Thoracic aorta (tissue), 2 donors: ENCODE measurements at regions not wholly inside any gene's neighbourhood (a gene's known extent, or its start where the extent isn't known, plus 50 kb on each side); places are given as distances from the start of the nearest gene placed in this dataset.
"Not testable (repeated sequence)": the region's sequence is repeated elsewhere in the genome, so short reads cannot be mapped to it uniquely, and the experiment has no call there.

ENCODE experiments used
- ATAC-seq: fragments of 150-250 bp; one replicate; pipeline ENCODE4 v1.8.0; 2017; ENCODE audit warnings: low read depth; ENCODE audit not compliant: insufficient number of reproducible peaks, low FRiP score
- DNase-seq: peaks from one replicate; pipeline ENCODE4 v3.0.0-alpha.2; 2020; ENCODE audit warnings: low spot score
- H3K27ac ChIP-seq, 2 donors: fragments of 200-600 bp; sonication (generic); 1 replicate in 1 of 2; 2 replicates in 1 of 2; pipeline ENCODE4 v1.5.1; 2016; ENCODE audit warnings: mild to moderate bottlenecking in 2 of 2, moderate library complexity in 2 of 2
- H3K27me3 ChIP-seq: fragments of 200-600 bp; sonication (generic); replicated peaks from 2 replicates; pipeline ENCODE4 v1.6.0; 2016; ENCODE audit warnings: mild to moderate bottlenecking; ENCODE audit not compliant: insufficient read depth
- H3K36me3 ChIP-seq: fragments of 200-600 bp; sonication (generic); one replicate; pipeline ENCODE4 v1.5.1; 2016
- H3K4me1 ChIP-seq, 2 donors: fragments of 200-600 bp; sonication (generic); 1 replicate in 1 of 2; 2 replicates in 1 of 2; pipeline versions ENCODE4 v1.5.1 to v1.6.0; 2016; ENCODE audit warnings: low read depth in 2 of 2, mild to moderate bottlenecking in 1 of 2; ENCODE audit not compliant: control insufficient read depth in 1 of 2
- H3K4me3 ChIP-seq: fragments of 200-600 bp; sonication (generic); 2 replicates; pipeline ENCODE4 v1.5.1; 2016; ENCODE audit warnings: mild to moderate bottlenecking
- H3K9me3 ChIP-seq: fragments of 200-600 bp; sonication (generic); 2 replicates; pipeline ENCODE4 v1.5.1; 2016
- CTCF ChIP-seq: fragments of 200-600 bp; sonication (generic); IDR thresholded peaks from one replicate; pipeline ENCODE4 v1.5.1; 2019; ENCODE audit warnings: antibody characterized with exemption

DNA sequence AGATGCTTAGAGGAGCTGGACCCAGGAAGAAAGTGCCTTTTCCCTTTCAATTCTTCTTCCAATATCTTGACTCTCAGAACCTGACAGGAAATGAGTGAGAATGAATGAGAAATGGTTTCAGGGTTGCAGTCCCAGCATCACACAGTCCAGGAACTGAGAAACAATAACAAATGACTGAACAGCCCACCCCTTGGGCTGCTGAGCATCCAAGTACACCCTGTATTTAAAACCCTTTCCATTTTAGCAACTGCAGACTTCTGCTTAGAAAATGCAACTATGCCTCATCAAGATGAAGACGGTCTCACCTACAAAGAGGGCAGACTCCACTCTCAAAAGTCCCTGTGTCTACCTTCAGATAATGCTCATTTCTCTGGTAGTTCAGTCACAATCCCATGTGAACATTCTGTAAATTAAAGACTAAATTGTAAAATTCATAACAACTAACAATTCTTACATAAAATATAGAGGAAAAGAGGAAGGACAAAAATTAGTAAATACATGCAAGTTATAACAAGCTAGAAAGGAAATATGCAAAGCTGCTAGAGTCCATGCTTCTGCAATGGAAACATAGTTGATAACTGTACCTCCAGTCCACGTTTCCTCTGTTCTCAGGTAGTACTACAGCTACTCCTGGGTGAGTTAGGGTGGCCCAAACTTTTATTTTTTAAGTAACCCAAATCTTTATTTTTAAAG is 316.5 kb downstream of the ICE1 start:
- TF ChIP-seq CTCF: no peak
- Histone ChIP-seq H3K4me1 (no peaks in the 10 kb centered on the region), H3K27ac (no peak overlapping the region), H3K4me3 (no peak overlapping the region), H3K27me3 (no peaks in the 10 kb centered on the region), H3K9me3 (peaks cover 8% of the 10 kb centered on the region), H3K36me3 (no peaks in the 10 kb centered on the region)
- DNase-seq (no peak), ATAC-seq (no peak)

DNA sequence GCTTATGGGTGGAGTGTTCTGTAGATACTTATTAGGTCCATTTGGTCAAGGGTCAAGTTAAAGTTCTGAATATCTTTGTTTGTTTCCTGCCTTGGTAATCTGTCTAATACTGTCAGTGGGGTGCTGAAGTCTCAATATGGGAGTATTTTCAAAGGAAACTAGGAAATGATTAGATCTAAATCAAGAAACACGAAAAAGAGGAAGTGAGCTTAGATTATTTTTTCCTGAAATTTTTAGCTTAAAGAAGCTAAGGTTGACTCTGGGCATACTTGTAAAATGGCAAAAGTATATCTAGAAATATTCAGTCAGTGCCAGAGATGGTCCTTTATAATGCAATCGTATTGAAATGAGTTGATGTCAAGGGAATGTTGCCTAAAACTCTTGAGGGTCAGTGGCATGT is 313.5 kb downstream of the ICE1 start:
- no peak for ATAC-seq
- no peaks in the 10 kb centered on the region for H3K9me3 ChIP-seq
- H3K36me3 ChIP-seq: no peaks in the 10 kb centered on the region
- H3K27me3 ChIP-seq: no peaks in the 10 kb centered on the region
- no peaks in the 10 kb centered on the region for H3K4me1 ChIP-seq
- H3K27ac ChIP-seq: no peak overlapping the region
- no peak for TF ChIP-seq CTCF
- H3K4me3 ChIP-seq: no peak overlapping the region
- DNase-seq: no peak

DNA sequence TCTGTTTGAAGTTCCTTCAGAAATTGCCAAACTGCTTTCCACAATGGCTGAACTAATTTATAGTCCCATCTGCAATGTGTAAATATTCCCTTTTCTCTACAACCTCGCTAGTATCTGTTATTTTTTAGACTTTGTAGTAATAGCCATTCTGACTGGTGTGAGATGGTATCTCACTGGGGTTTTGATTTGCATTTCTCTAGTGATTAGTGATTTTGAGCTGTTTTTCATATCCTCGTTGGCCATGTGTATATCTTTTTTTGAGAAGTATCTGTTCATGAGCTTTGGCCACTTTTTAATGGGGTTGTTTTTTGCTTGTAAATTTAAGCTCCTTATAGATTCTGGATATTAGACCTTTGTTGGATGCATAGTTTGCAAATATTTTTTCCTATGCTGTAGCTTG is 310.6 kb downstream of the ICE1 start:
- ATAC-seq, H3K4me1 ChIP-seq, H3K9me3 ChIP-seq, H3K27ac ChIP-seq, H3K27me3 ChIP-seq, H3K36me3 ChIP-seq, H3K4me3 ChIP-seq, DNase-seq: not testable (repeated sequence)

DNA sequence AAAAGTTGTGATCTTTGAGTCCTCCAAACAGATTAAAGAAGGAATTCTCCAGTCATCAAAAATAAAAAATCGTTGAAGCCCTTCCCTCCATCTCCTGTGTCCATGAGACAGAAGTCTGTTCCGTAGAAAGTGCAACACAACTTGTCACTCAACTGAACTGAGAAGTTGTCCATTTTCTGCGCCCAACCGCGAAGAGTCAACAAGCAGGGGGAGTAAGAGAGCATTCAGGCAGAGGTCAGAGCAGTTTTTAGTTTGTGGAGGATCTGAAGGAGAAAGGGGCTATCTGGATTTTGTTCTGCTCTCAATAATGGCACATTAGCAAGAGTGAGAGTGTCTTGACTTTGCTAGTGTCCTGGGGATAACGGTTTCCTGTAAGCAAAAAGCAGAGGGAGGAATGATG is 303.9 kb downstream of the ICE1 start:
- Histone ChIP-seq H3K4me1 (no peaks in the 10 kb centered on the region), H3K4me3 (no peak overlapping the region), H3K27ac (no peak overlapping the region), H3K9me3 (no peaks in the 10 kb centered on the region), H3K36me3 (no peaks in the 10 kb centered on the region), H3K27me3 (no peaks in the 10 kb centered on the region)
- DNase-seq (no peak), ATAC-seq (no peak)
- no peak for TF ChIP-seq CTCF

GRCh38 chr5:5721881-5722280 is 299.4 kb downstream of the ICE1 start:
- Histone ChIP-seq H3K27me3 (no peaks in the 10 kb centered on the region), H3K9me3 (no peaks in the 10 kb centered on the region), H3K36me3 (no peaks in the 10 kb centered on the region), H3K4me3 (no peak overlapping the region), H3K4me1 (no peaks in the 10 kb centered on the region), H3K27ac (no peak overlapping the region)
- DNase-seq (no peak), ATAC-seq (no peak)
- TF ChIP-seq CTCF: no peak

DNA sequence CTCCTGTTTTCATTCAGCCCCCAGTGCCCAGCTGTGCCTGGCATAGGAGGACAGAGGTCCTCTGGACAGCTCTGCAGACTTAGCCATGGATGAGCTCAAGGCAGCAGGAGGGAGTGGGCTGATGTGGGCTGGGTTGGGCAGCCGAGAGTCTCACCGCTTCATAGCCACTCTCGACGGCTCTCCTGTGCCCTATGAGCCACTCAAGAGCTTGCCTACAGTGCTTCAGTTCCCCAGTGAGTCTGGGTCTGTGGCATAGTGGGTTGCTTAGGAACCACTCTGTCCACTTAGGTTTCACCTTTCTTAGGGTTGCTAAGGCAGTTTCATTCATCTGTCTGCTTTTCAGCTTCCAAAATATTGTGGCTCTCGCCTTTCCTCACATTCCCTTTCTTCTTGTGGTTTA is 296.8 kb downstream of the ICE1 start:
- H3K4me3 ChIP-seq: no peak overlapping the region
- no peak for ATAC-seq
- no peak for TF ChIP-seq CTCF

More for the DNA sequence above, 296.8 kb downstream of the ICE1 start:
- Histone ChIP-seq H3K36me3 (no peaks in the 10 kb centered on the region), H3K4me1 (no peaks in the 10 kb centered on the region), H3K9me3 (no peaks in the 10 kb centered on the region), H3K27ac (no peak overlapping the region), H3K27me3 (no peaks in the 10 kb centered on the region)
- DNase-seq: no peak
